H1 (cell line): ENCODE measurements at regions not wholly inside any gene's neighbourhood (a gene's known extent, or its start where the extent isn't known, plus 50 kb on each side); places are given as distances from the start of the nearest gene placed in this dataset.

Experiments
- CTCF ChIA-PET: fragments of 300-600 bp; sonication (Branson Sonifier 250); formaldehyde crosslinking; loops from one replicate; lab custom pipeline; 2021; ENCODE audit not compliant: partially characterized antibody; lab: Charles Lee
- POLR2A ChIA-PET: fragments of 300-600 bp; sonication (Branson Sonifier 250); formaldehyde crosslinking; loops from one replicate; lab custom pipeline; 2021; ENCODE audit warnings: inconsistent platforms; ENCODE audit not compliant: partially characterized antibody; lab: Charles Lee
- DNase-seq, 2 experiments: peaks; one replicate each; pipeline versions ENCODE4 v3.0.0 to v3.0.0-alpha.2; 2010 to 2022; ENCODE audit warnings: low spot score in 2 of 2, low read depth in 1 of 2, mixed read lengths in 1 of 2
- FAIRE-seq: peaks from 2 replicates; lab custom pipeline; 2011; peaks lifted over from hg19 to GRCh38; lab: Jason Lieb, UNC
- H2AFZ ChIP-seq: 2 replicates; pipeline ENCODE4 v1.8.1; 2012; ENCODE audit warnings: low read length, inconsistent platforms
- H2AK5ac ChIP-seq: 2 replicates; pipeline ENCODE4 v1.6.1; 2013; ENCODE audit warnings: low read depth, low read length
- H2BK120ac ChIP-seq: replicated peaks from 2 replicates; pipeline ENCODE3; 2013; ENCODE audit warnings: low read depth, low read length, inconsistent platforms
- H2BK12ac ChIP-seq: 2 replicates; pipeline ENCODE4 v1.6.1; 2013; ENCODE audit warnings: low read depth, low read length
- H2BK15ac ChIP-seq: 2 replicates; pipeline ENCODE4 v1.6.1; 2013; ENCODE audit warnings: low read length
- H2BK20ac ChIP-seq: 2 replicates; pipeline ENCODE4 v1.6.1; 2013; ENCODE audit warnings: low read length
- H2BK5ac ChIP-seq: 2 replicates; pipeline ENCODE4 v1.6.1; 2013; ENCODE audit warnings: low read depth, low read length
- H3K14ac ChIP-seq: 2 replicates; pipeline ENCODE4 v1.6.1; 2013; ENCODE audit warnings: inconsistent platforms; ENCODE audit not compliant: insufficient read length
- H3K18ac ChIP-seq: 2 replicates; pipeline ENCODE4 v1.6.1; 2013; ENCODE audit warnings: low read length; ENCODE audit errors: extremely low read depth
- H3K23ac ChIP-seq: 2 replicates; pipeline ENCODE4 v1.6.1; 2013; ENCODE audit warnings: inconsistent platforms; ENCODE audit not compliant: insufficient read length
- H3K23me2 ChIP-seq: 2 replicates; pipeline ENCODE4 v1.6.1; 2013; ENCODE audit warnings: low read depth, low read length
- H3K27ac ChIP-seq: 2 replicates; pipeline ENCODE4 v1.6.1; 2011; ENCODE audit warnings: low read depth, low read length, inconsistent platforms
- H3K27me3 ChIP-seq, 4 experiments: replicated peaks in 1 of 4; 1 replicate in 1 of 4; 2 replicates in 3 of 4; pipeline versions ENCODE4 v1.6.1 to v1.8.1; 2011 to 2013; ENCODE audit warnings: low read length in 3 of 4, mild to moderate bottlenecking in 3 of 4, inconsistent platforms in 2 of 4, mixed read lengths in 2 of 4, moderate library complexity in 1 of 4; ENCODE audit not compliant: control insufficient read depth in 3 of 4, insufficient read depth in 3 of 4; ENCODE audit errors: extremely low read depth in 1 of 4
- H3K36me3 ChIP-seq, 4 experiments: 2 replicates each; pipeline versions ENCODE4 v1.6.1 to v1.8.1; 2011 to 2013; ENCODE audit warnings: mild to moderate bottlenecking in 4 of 4, low read length in 3 of 4, moderate library complexity in 2 of 4, control low read depth in 1 of 4, inconsistent platforms in 1 of 4; ENCODE audit not compliant: insufficient read depth in 4 of 4, control insufficient read depth in 2 of 4
- H3K4ac ChIP-seq: replicated peaks from 2 replicates; pipeline ENCODE3; 2013; ENCODE audit warnings: low read length, low read depth, mixed read lengths, inconsistent platforms; ENCODE audit not compliant: insufficient read length
- H3K4me1 ChIP-seq, 4 experiments: replicated peaks in 1 of 4; 1 replicate in 1 of 4; 2 replicates in 3 of 4; pipeline versions ENCODE4 v1.6.1 to v1.8.1; 2011 to 2013; ENCODE audit warnings: low read length in 3 of 4, inconsistent platforms in 2 of 4, mixed read lengths in 1 of 4; ENCODE audit not compliant: insufficient read depth in 4 of 4, control insufficient read depth in 3 of 4
- H3K4me2 ChIP-seq, 2 experiments: 2 replicates each; pipeline versions ENCODE4 v1.6.1 to v1.8.1; 2011 to 2013; ENCODE audit warnings: low read depth in 2 of 2, low read length in 2 of 2, control low read depth in 1 of 2, inconsistent platforms in 1 of 2, mild to moderate bottlenecking in 1 of 2; ENCODE audit not compliant: insufficient read depth in 1 of 2
- H3K4me3 ChIP-seq, 4 experiments: fragments of 200-600, 300-600 bp in 1 of 4; sonication (generic), shearing (Covaris generic), sonication (Bioruptor Twin) in 1 of 4; 2 replicates each; pipeline versions ENCODE4 v1.5.1 to v1.8.1; 2011 to 2016; ENCODE audit warnings: low read length in 4 of 4, low read depth in 3 of 4, control low read depth in 2 of 4, inconsistent platforms in 2 of 4, mild to moderate bottlenecking in 2 of 4, mixed read lengths in 1 of 4, moderate library complexity in 1 of 4; ENCODE audit not compliant: insufficient read depth in 2 of 4; ENCODE audit errors: extremely low read depth in 1 of 4
- H3K56ac ChIP-seq: replicated peaks from 2 replicates; pipeline ENCODE3; 2013; ENCODE audit warnings: low read depth, mild to moderate bottlenecking, mixed read lengths, low read length, inconsistent platforms; ENCODE audit not compliant: insufficient read length
- H3K79me1 ChIP-seq: 2 replicates; pipeline ENCODE4 v1.6.1; 2013; ENCODE audit warnings: low read depth, low read length, control low read depth
- H3K79me2 ChIP-seq, 2 experiments: 2 replicates each; pipeline versions ENCODE4 v1.6.1 to v1.8.1; 2012 to 2013; ENCODE audit warnings: low read length in 2 of 2, mild to moderate bottlenecking in 2 of 2, inconsistent platforms in 1 of 2; ENCODE audit not compliant: insufficient read depth in 2 of 2, control insufficient read depth in 1 of 2
- H3K9ac ChIP-seq, 4 experiments: replicated peaks in 1 of 4; 1 replicate in 1 of 4; 2 replicates in 3 of 4; pipeline versions ENCODE4 v1.6.1 to v1.8.1; 2011 to 2013; ENCODE audit warnings: low read depth in 3 of 4, low read length in 3 of 4, control low read depth in 2 of 4, mild to moderate bottlenecking in 2 of 4, moderate library complexity in 2 of 4, inconsistent platforms in 1 of 4; ENCODE audit errors: extremely low read depth in 1 of 4
- H3K9me3 ChIP-seq, 2 experiments: 2 replicates each; pipeline versions ENCODE4 v1.6.1 to v1.8.1; 2012 to 2013; ENCODE audit warnings: mild to moderate bottlenecking in 2 of 2, moderate library complexity in 2 of 2, control low read depth in 1 of 2, inconsistent platforms in 1 of 2, low read depth in 1 of 2, low read length in 1 of 2, mixed read lengths in 1 of 2; ENCODE audit not compliant: insufficient read depth in 2 of 2
- H4K20me1 ChIP-seq, 2 experiments: replicated peaks in 1 of 2; 2 replicates each; pipeline versions ENCODE3 to v1.8.1; 2011 to 2013; ENCODE audit warnings: inconsistent platforms in 2 of 2, low read length in 2 of 2, mild to moderate bottlenecking in 1 of 2; ENCODE audit not compliant: insufficient read depth in 2 of 2, control insufficient read depth in 1 of 2
- H4K5ac ChIP-seq: 2 replicates; pipeline ENCODE4 v1.6.1; 2013; ENCODE audit warnings: low read length, low read depth, mixed read lengths, inconsistent platforms; ENCODE audit not compliant: insufficient read length
- H4K8ac ChIP-seq: 2 replicates; pipeline ENCODE4 v1.8.0; 2013; ENCODE audit warnings: mild to moderate bottlenecking, moderate library complexity, low read length, inconsistent platforms; ENCODE audit not compliant: insufficient read depth; ENCODE audit errors: extremely low read depth
- H4K91ac ChIP-seq: replicated peaks from 2 replicates; pipeline ENCODE3; 2013; ENCODE audit warnings: low read length, mixed read lengths, inconsistent platforms; ENCODE audit not compliant: insufficient read length
- TAF1 ChIP-seq: IDR thresholded peaks from 2 replicates; pipeline ENCODE4 v1.6.1; 2011; ENCODE audit warnings: mild to moderate bottlenecking, low read depth, low read length
- TAF7 ChIP-seq: optimal IDR thresholded peaks from 2 replicates; pipeline ENCODE3; 2011; ENCODE audit warnings: low read depth, mild to moderate bottlenecking, inconsistent platforms, low read length, moderate library complexity, borderline replicate concordance
- WGBS, 2 experiments: shearing (Covaris generic) in 1 of 2; methylation state at CpG; one replicate each; pipeline versions ENCODE4 v1.1.6 to v1.1.7; 2013 to 2015; ENCODE audit warnings: low lambda C conversion rate in 2 of 2, mixed read lengths in 2 of 2, inconsistent platforms in 1 of 2, low coverage in 1 of 2, missing lambda C conversion rate in 1 of 2; ENCODE audit not compliant: insufficient replicate concordance in 2 of 2, insufficient coverage in 1 of 2, insufficient read length in 1 of 2; ENCODE audit errors: extremely low coverage in 1 of 2, missing lambda C conversion rate in 1 of 2; 5-methylcytosine and 5-hydroxymethylcytosine counted together

DNA sequence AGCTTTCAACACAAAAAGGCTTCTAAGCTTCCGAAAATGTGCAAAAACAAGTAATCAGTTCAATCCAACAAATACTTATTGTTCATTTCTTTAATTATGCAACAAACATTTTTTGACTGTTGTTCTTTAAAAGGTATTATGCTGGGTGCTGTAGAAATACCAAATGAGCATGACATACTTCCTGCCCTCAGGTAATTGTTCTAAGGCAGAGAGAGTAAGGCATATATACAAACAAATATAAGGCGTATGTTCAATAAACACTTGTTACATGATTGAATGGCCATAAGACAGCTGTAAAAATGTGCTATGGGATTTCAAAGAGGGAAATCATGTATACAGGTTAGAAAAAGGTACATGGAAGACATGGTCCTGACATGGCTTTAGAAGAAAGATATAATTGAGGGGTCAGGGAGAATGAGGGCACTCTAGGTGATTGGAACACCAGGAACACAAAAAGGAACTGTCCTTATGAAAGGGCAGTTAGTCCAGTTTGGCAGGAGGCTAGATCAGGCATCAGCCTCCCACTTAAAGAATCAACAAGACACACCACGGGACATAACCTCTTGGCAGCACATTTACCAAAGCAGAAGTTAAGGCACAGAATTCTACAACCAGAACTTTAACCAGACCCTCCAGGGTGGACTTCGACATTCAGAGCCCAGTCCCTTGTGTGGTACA lies 135.8 kb upstream of the SCAF11 start:
- H2BK120ac ChIP-seq, result no peak overlapping the region
- H3K4me1 ChIP-seq, result no peaks in the 10 kb centered on the region
- no peak overlapping the region for H3K27ac ChIP-seq
- H3K56ac ChIP-seq, result no peak overlapping the region
- no peak overlapping the region for H2BK20ac ChIP-seq
- no peak overlapping the region for H4K5ac ChIP-seq
- 91% methylated on average over 4 of the region's 4 CpGs; no CpG with 5 or more reads in 1 of the 2 experiments for WGBS, 2 experiments
- ChIA-PET CTCF (interaction anchor here (0.9 to 3.1 kb wide), 18 partner anchors 9 to 894 kb away, joined by 3 to 23 read pairs (median 4); no protein-coding TSS in a partner anchor), POLR2A (interaction anchor here (0.5 kb wide), 1 partner anchor 232 kb away, joined by 3 read pairs; no protein-coding TSS in a partner anchor)
- H4K20me1 ChIP-seq, result no peaks in the 10 kb centered on the region
- no peak for FAIRE-seq
- H3K9ac ChIP-seq, result no peak overlapping the region
- no peak overlapping the region for H3K4me2 ChIP-seq
- no peak overlapping the region for H3K18ac ChIP-seq
- H3K79me2 ChIP-seq, result no peaks in the 10 kb centered on the region
- no peak overlapping the region for H3K4ac ChIP-seq
- H3K36me3 ChIP-seq, result no peaks in the 10 kb centered on the region
- no peaks in the 10 kb centered on the region for H3K79me1 ChIP-seq
- no peak overlapping the region for H2BK12ac ChIP-seq
- no peak for TF ChIP-seq TAF7
- TF ChIP-seq TAF1, result no peak
- H2AK5ac ChIP-seq, result no peak overlapping the region
- no peak overlapping the region for H4K8ac ChIP-seq
- H2BK15ac ChIP-seq, result no peak overlapping the region
- no peak for DNase-seq
- H3K27me3 ChIP-seq, result no peaks in the 10 kb centered on the region
- H3K23me2 ChIP-seq, result no peaks in the 10 kb centered on the region
- H2AFZ ChIP-seq, result peak overlapping the region; percentile 62
- no peak overlapping the region for H2BK5ac ChIP-seq
- no peak overlapping the region for H3K4me3 ChIP-seq
- no peak overlapping the region for H3K14ac ChIP-seq
- H3K9me3 ChIP-seq, result no peaks in the 10 kb centered on the region
- no peak overlapping the region for H3K23ac ChIP-seq
- no peak overlapping the region for H4K91ac ChIP-seq
